Smooth muscle cell (in vitro differentiated cells): ENCODE measurements at regions not wholly inside any gene's neighbourhood (a gene's known extent, or its start where the extent isn't known, plus 50 kb on each side); places are given as distances from the start of the nearest gene placed in this dataset.
A peak's percentile ranks its signal among the peaks of the same experiment; 100 is the strongest.
"Not testable (repeated sequence)": the region's sequence is repeated elsewhere in the genome, so short reads cannot be mapped to it uniquely, and the experiment has no call there.

Experiments
- DNase-seq: peaks from one replicate; lab custom pipeline; 2025; ENCODE audit not compliant: unreplicated experiment; lab: John Stamatoyannopoulos, UW
- H2AFZ ChIP-seq: fragments of 200-600 bp; sonication (generic); 2 replicates; pipeline ENCODE4 v1.6.0; 2016; ENCODE audit warnings: antibody characterized with exemption, low read depth, mild to moderate bottlenecking
- H3F3A ChIP-seq: fragments of 200-600 bp; sonication (generic); 2 replicates; pipeline ENCODE4 v1.6.0; 2017; ENCODE audit warnings: antibody characterized with exemption, low read depth
- H3K27ac ChIP-seq: fragments of 200-600 bp; sonication (generic); 2 replicates; pipeline ENCODE4 v1.5.1; 2016; ENCODE audit warnings: low read depth, mild to moderate bottlenecking
- H3K27me3 ChIP-seq: fragments of 200-600 bp; sonication (generic); 2 replicates; pipeline ENCODE4 v1.6.1; 2016; ENCODE audit warnings: low read depth, mild to moderate bottlenecking
- H3K36me3 ChIP-seq: fragments of 200-600 bp; sonication (generic); 2 replicates; pipeline ENCODE4 v1.5.1; 2016; ENCODE audit warnings: low read depth
- H3K4me1 ChIP-seq: fragments of 200-600 bp; sonication (generic); 2 replicates; pipeline ENCODE4 v1.5.1; 2016; ENCODE audit warnings: low read depth
- H3K4me2 ChIP-seq: fragments of 200-600 bp; sonication (generic); 2 replicates; pipeline ENCODE4 v1.6.0; 2016; ENCODE audit warnings: mild to moderate bottlenecking
- H3K4me3 ChIP-seq: fragments of 200-600 bp; sonication (generic); 2 replicates; pipeline ENCODE4 v1.5.1; 2016; ENCODE audit warnings: mild to moderate bottlenecking
- H3K79me2 ChIP-seq: fragments of 200-600 bp; sonication (generic); 2 replicates; pipeline ENCODE4 v1.6.0; 2016; ENCODE audit warnings: low read depth, mild to moderate bottlenecking
- H3K9ac ChIP-seq: fragments of 200-600 bp; sonication (generic); 2 replicates; pipeline ENCODE4 v1.6.0; 2016; ENCODE audit warnings: low read depth
- H3K9me3 ChIP-seq: fragments of 200-600 bp; sonication (generic); replicated peaks from 2 replicates; pipeline ENCODE4 v1.5.1; 2016; ENCODE audit warnings: low read depth
- H4K20me1 ChIP-seq: fragments of 200-600 bp; sonication (generic); 2 replicates; pipeline ENCODE4 v1.6.0; 2016; ENCODE audit warnings: low read depth
- WGBS: methylation state at CpG from one replicate; pipeline ENCODE4 v1.1.7; 2016; ENCODE audit warnings: low lambda C conversion rate; 5-methylcytosine and 5-hydroxymethylcytosine counted together
- TF ChIP-seq, protein P1 (sequence below): fragments of 200-600 bp; sonication (generic); IDR thresholded peaks from 2 replicates; pipeline ENCODE4 v1.5.1; 2017; ENCODE audit warnings: borderline replicate concordance, mild to moderate bottlenecking, antibody characterized with exemption; ENCODE audit not compliant: insufficient read depth, poor library complexity, severe bottlenecking

DNA sequence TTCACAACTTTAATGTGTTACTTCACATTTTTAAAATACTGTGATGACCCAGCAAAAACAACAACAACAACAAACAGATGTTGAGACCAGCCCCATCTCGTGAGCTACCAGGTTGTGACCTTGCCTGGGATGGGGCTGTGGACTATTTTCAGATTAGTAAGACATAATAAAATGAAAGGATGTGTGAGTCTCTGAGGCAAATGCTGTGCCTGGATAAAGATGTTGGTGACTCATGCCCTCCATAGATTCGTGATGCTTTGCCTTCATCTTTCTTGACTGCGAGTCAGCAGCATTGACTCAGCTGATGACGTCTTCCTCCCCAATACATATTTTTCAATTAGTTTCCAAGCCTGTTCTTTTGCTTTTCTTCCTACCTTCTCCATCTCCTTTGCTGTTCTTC, 453.0 kb upstream of the CFAP20DC start:
- no peak overlapping the region for H3K9ac ChIP-seq
- no peak overlapping the region for H2AFZ ChIP-seq
- peak overlapping the region; percentile 73 for H3K27ac ChIP-seq
- DNase-seq, result no peak
- H3K4me1 ChIP-seq, result peaks cover 7% of the 10 kb centered on the region
- no peaks in the 10 kb centered on the region for H3K79me2 ChIP-seq
- H4K20me1 ChIP-seq, result no peaks in the 10 kb centered on the region
- H3K4me3 ChIP-seq, result no peak overlapping the region
- WGBS, result 8% methylated on average over 4 of the region's 4 CpGs
- H3K27me3 ChIP-seq, result no peaks in the 10 kb centered on the region
- no peak overlapping the region for H3K4me2 ChIP-seq
- TF ChIP-seq, protein P1, sequence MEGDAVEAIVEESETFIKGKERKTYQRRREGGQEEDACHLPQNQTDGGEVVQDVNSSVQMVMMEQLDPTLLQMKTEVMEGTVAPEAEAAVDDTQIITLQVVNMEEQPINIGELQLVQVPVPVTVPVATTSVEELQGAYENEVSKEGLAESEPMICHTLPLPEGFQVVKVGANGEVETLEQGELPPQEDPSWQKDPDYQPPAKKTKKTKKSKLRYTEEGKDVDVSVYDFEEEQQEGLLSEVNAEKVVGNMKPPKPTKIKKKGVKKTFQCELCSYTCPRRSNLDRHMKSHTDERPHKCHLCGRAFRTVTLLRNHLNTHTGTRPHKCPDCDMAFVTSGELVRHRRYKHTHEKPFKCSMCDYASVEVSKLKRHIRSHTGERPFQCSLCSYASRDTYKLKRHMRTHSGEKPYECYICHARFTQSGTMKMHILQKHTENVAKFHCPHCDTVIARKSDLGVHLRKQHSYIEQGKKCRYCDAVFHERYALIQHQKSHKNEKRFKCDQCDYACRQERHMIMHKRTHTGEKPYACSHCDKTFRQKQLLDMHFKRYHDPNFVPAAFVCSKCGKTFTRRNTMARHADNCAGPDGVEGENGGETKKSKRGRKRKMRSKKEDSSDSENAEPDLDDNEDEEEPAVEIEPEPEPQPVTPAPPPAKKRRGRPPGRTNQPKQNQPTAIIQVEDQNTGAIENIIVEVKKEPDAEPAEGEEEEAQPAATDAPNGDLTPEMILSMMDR, result no peak
- H3K36me3 ChIP-seq, result no peaks in the 10 kb centered on the region
- H3K9me3 ChIP-seq, result no peaks in the 10 kb centered on the region
- H3F3A ChIP-seq, result no peaks in the 10 kb centered on the region

DNA sequence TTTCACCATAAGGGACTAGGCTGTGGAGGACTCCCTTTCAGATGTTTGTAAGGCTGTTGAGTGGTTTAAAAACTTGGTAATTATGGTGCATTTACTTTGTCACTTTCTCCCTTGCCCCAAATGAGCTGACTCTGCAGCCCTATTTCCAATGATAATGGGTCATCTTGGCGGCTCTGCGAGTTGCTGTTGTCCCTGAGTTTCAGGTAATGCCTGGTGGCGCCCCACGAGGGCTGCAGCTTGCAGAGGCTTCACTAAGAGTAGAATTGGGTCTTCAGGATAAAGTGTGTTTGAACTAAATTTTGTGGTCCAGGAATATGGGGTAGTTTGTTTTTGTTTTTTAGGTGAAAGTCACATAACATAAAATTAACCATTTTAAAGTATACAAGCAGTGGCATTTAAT, 450.1 kb upstream of the CFAP20DC start:
- TF ChIP-seq, protein P1, result no peak
- H3K9ac ChIP-seq, result no peak overlapping the region
- no peaks in the 10 kb centered on the region for H3F3A ChIP-seq
- H3K9me3 ChIP-seq, result no peaks in the 10 kb centered on the region
- H3K27ac ChIP-seq, result no peak overlapping the region
- no peak overlapping the region for H3K4me2 ChIP-seq
- H3K4me1 ChIP-seq, result no peaks in the 10 kb centered on the region
- WGBS, result 89% methylated on average over 4 of the region's 4 CpGs
- H2AFZ ChIP-seq, result no peak overlapping the region
- no peak overlapping the region for H3K4me3 ChIP-seq
- no peak for DNase-seq
- H4K20me1 ChIP-seq, result no peaks in the 10 kb centered on the region
- no peaks in the 10 kb centered on the region for H3K79me2 ChIP-seq
- H3K27me3 ChIP-seq, result no peaks in the 10 kb centered on the region
- H3K36me3 ChIP-seq, result no peaks in the 10 kb centered on the region

- WGBS, result 92% methylated on average over 15 of the region's 15 CpGs
Measured at GRCh38 chr3:59499000-59499399, 449.2 kb upstream of the CFAP20DC start.

GRCh38 chr3:59496250-59496649, 446.4 kb upstream of the CFAP20DC start:
- Histone ChIP-seq H3F3A (no peaks in the 10 kb centered on the region), H3K9ac (no peak overlapping the region), H3K9me3 (no peaks in the 10 kb centered on the region), H3K36me3 (no peaks in the 10 kb centered on the region), H3K27me3 (no peaks in the 10 kb centered on the region), H3K27ac (no peak overlapping the region), H2AFZ (no peak overlapping the region), H3K4me2 (no peak overlapping the region), H4K20me1 (no peaks in the 10 kb centered on the region), H3K4me1 (no peaks in the 10 kb centered on the region), H3K79me2 (no peaks in the 10 kb centered on the region), H3K4me3 (no peak overlapping the region)
- TF ChIP-seq, protein P1, result no peak
- no peak for DNase-seq
- WGBS, result 94% methylated on average over 5 of the region's 5 CpGs

More at GRCh38 chr3:59499000-59499399, 449.2 kb upstream of the CFAP20DC start:
- no peak overlapping the region for H3K4me3 ChIP-seq
- no peaks in the 10 kb centered on the region for H3K9me3 ChIP-seq
- H3K79me2 ChIP-seq, result no peaks in the 10 kb centered on the region
- no peaks in the 10 kb centered on the region for H3K27me3 ChIP-seq
- no peaks in the 10 kb centered on the region for H3K4me1 ChIP-seq
- H3K9ac ChIP-seq, result no peak overlapping the region
- no peak overlapping the region for H3K27ac ChIP-seq
- no peaks in the 10 kb centered on the region for H3F3A ChIP-seq
- no peak overlapping the region for H3K4me2 ChIP-seq
- H3K36me3 ChIP-seq, result no peaks in the 10 kb centered on the region
- no peaks in the 10 kb centered on the region for H4K20me1 ChIP-seq
- no peak for DNase-seq
- TF ChIP-seq, protein P1, result no peak
- no peak overlapping the region for H2AFZ ChIP-seq

DNA sequence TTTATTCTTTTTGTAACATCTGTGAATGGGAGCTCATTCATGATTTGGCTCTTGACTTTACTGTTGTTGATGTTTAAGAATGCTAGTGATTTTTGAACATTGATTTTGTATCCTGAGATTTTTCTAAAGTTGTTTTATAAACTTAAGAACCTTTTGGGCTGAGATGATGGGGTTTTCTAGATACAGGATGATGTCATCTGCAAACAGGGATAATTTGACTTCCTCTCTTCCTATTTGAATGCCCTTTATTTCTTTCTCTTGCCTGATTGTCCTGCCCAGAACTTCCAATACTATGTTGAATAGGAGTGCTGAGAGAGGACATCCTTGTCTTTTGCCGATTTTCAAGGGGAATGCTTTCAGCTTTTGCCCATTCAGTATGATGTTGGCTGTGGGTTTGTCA, 445.1 kb upstream of the CFAP20DC start:
- not testable (repeated sequence) for H3K79me2 ChIP-seq, H2AFZ ChIP-seq, H3K4me2 ChIP-seq, H3K9me3 ChIP-seq, H3K9ac ChIP-seq, H4K20me1 ChIP-seq, H3K4me3 ChIP-seq, H3K27me3 ChIP-seq, DNase-seq, H3F3A ChIP-seq, H3K36me3 ChIP-seq, H3K27ac ChIP-seq, H3K4me1 ChIP-seq
- 97% methylated on average over 1 of the region's 1 CpG for WGBS
